KOPT-K1 (cell line): ENCODE measurements at regions not wholly inside any gene's neighbourhood (a gene's known extent, or its start where the extent isn't known, plus 50 kb on each side); places are given as distances from the start of the nearest gene placed in this dataset.

Source experiments
- H3K27ac ChIP-seq: fragments of 200-600 bp; sonication (generic); 2 replicates; pipeline ENCODE4 v1.5.1; 2016; ENCODE audit warnings: antibody characterized with exemption, mild to moderate bottlenecking, low read depth, low read length; ENCODE audit not compliant: poor library complexity, severe bottlenecking
- H3K36me3 ChIP-seq: fragments of 200-600 bp; sonication (generic); 2 replicates; pipeline ENCODE4 v1.5.1; 2017; ENCODE audit warnings: antibody characterized with exemption, mild to moderate bottlenecking, low read length, moderate library complexity; ENCODE audit not compliant: insufficient read depth
- H3K9me3 ChIP-seq: fragments of 200-600 bp; sonication (generic); 2 replicates; pipeline ENCODE4 v1.5.1; 2017; ENCODE audit warnings: antibody characterized with exemption, low read length, mild to moderate bottlenecking; ENCODE audit not compliant: insufficient read depth, poor library complexity, severe bottlenecking

GRCh38 chr2:8408560-8409460, 273.0 kb upstream of the ID2 start:
- H3K36me3 ChIP-seq = no peaks in the 10 kb centered on the region
- H3K9me3 ChIP-seq = no peaks in the 10 kb centered on the region
- no peak overlapping the region for H3K27ac ChIP-seq

GRCh38 chr2:8409461-8410260, 272.2 kb upstream of the ID2 start:
- Histone ChIP-seq H3K9me3 (no peaks in the 10 kb centered on the region), H3K36me3 (no peaks in the 10 kb centered on the region), H3K27ac (no peak overlapping the region)

GRCh38 chr2:8412082-8412481, 269.8 kb upstream of the ID2 start:
- no peaks in the 10 kb centered on the region for H3K36me3 ChIP-seq
- no peaks in the 10 kb centered on the region for H3K9me3 ChIP-seq
- no peak overlapping the region for H3K27ac ChIP-seq

GRCh38 chr2:8412586-8412985, 269.3 kb upstream of the ID2 start:
- Histone ChIP-seq H3K36me3 (no peaks in the 10 kb centered on the region), H3K9me3 (no peaks in the 10 kb centered on the region), H3K27ac (no peak overlapping the region)

- H3K36me3 ChIP-seq = no peaks in the 10 kb centered on the region
- H3K9me3 ChIP-seq = no peaks in the 10 kb centered on the region
- H3K27ac ChIP-seq = no peak overlapping the region
Observed at GRCh38 chr2:8413589-8414135, 268.2 kb upstream of the ID2 start.

- H3K27ac ChIP-seq = no peak overlapping the region
- H3K9me3 ChIP-seq = no peaks in the 10 kb centered on the region
- no peaks in the 10 kb centered on the region for H3K36me3 ChIP-seq
Observed at GRCh38 chr2:8414946-8415879, 266.6 kb upstream of the ID2 start.

GRCh38 chr2:8416001-8416571, 265.8 kb upstream of the ID2 start:
- no peak overlapping the region for H3K27ac ChIP-seq
- no peaks in the 10 kb centered on the region for H3K9me3 ChIP-seq
- no peaks in the 10 kb centered on the region for H3K36me3 ChIP-seq

GRCh38 chr2:8416849-8417832, 264.7 kb upstream of the ID2 start:
- Histone ChIP-seq H3K9me3 (no peaks in the 10 kb centered on the region), H3K36me3 (no peaks in the 10 kb centered on the region), H3K27ac (no peak overlapping the region)

GRCh38 chr2:8418721-8419120, 263.1 kb upstream of the ID2 start:
- no peaks in the 10 kb centered on the region for H3K36me3 ChIP-seq
- no peak overlapping the region for H3K27ac ChIP-seq
- no peaks in the 10 kb centered on the region for H3K9me3 ChIP-seq

GRCh38 chr2:8421658-8422449, 260.0 kb upstream of the ID2 start:
- Histone ChIP-seq H3K27ac (no peak overlapping the region), H3K36me3 (no peaks in the 10 kb centered on the region), H3K9me3 (no peaks in the 10 kb centered on the region)

GRCh38 chr2:8422450-8422800, 259.4 kb upstream of the ID2 start:
- Histone ChIP-seq H3K36me3 (no peaks in the 10 kb centered on the region), H3K9me3 (no peaks in the 10 kb centered on the region), H3K27ac (no peak overlapping the region)

- H3K27ac ChIP-seq = no peak overlapping the region
- H3K9me3 ChIP-seq = no peaks in the 10 kb centered on the region
- H3K36me3 ChIP-seq = no peaks in the 10 kb centered on the region
Observed at GRCh38 chr2:8424997-8425900, 256.6 kb upstream of the ID2 start.
